HepG2 (cell line): ENCODE measurements at regions not wholly inside any gene's neighbourhood (a gene's known extent, or its start where the extent isn't known, plus 50 kb on each side); places are given as distances from the start of the nearest gene placed in this dataset.

Source experiments
- CEBPB ChIP-seq: IDR thresholded peaks from 2 replicates; pipeline ENCODE4 v1.6.1; 2011; ENCODE audit warnings: low read depth, low read length, improper control_type of control experiment, borderline replicate concordance
- EP300 ChIP-seq, 3 experiments: sonication (generic) in 1 of 3; formaldehyde crosslinking in 1 of 3; IDR thresholded peaks; 2 replicates each; pipeline versions ENCODE4 v1.5.1 to v1.6.1; 2011 to 2020; ENCODE audit warnings: low read depth in 2 of 3, low read length in 2 of 3, borderline replicate concordance in 1 of 3, improper control_type of control experiment in 1 of 3, mild to moderate bottlenecking in 1 of 3, missing genetic modification reagents in 1 of 3, moderate library complexity in 1 of 3
- HBP1 ChIP-seq: IDR thresholded peaks from 2 replicates; pipeline ENCODE4 v1.6.1; 2016; ENCODE audit warnings: low read depth, control low read depth
- KLF6 ChIP-seq: IDR thresholded peaks from 2 replicates; pipeline ENCODE4 v1.8.0; 2016; ENCODE audit warnings: missing biosample characterization, missing genetic modification reagents
- MXI1 ChIP-seq: IDR thresholded peaks from 3 replicates; pipeline ENCODE4 v1.6.1; 2012; ENCODE audit warnings: low read depth, low read length, inconsistent platforms, borderline replicate concordance
- NR0B2 ChIP-seq: sonication (generic); formaldehyde crosslinking; IDR thresholded peaks from 2 replicates; pipeline ENCODE4 v1.4.0; 2020; ENCODE audit warnings: mild to moderate bottlenecking, missing genetic modification reagents
- NR2C2 ChIP-seq: sonication (generic); formaldehyde crosslinking; IDR thresholded peaks from 2 replicates; pipeline ENCODE4 v1.4.0; 2020; ENCODE audit warnings: missing genetic modification reagents, mild to moderate bottlenecking, moderate library complexity, borderline replicate concordance
- SNAI1 ChIP-seq: sonication (generic); formaldehyde crosslinking; IDR thresholded peaks from 2 replicates; pipeline ENCODE4 v1.5.0; 2020; ENCODE audit warnings: mild to moderate bottlenecking, missing genetic modification reagents, borderline replicate concordance
- ZNF138 ChIP-seq: sonication (generic); formaldehyde crosslinking; IDR thresholded peaks from 2 replicates; pipeline ENCODE4 v1.5.0; 2020; ENCODE audit warnings: mild to moderate bottlenecking, low read depth, missing genetic modification reagents
- ZNF484 ChIP-seq: sonication (generic); formaldehyde crosslinking; IDR thresholded peaks from 2 replicates; pipeline ENCODE4 v1.5.1; 2020; ENCODE audit warnings: mild to moderate bottlenecking, low read depth, missing genetic modification reagents, borderline replicate concordance
- ZNF687 ChIP-seq: sonication (generic); formaldehyde crosslinking; IDR thresholded peaks from 2 replicates; pipeline ENCODE4 v1.5.1; 2020; ENCODE audit warnings: mild to moderate bottlenecking, missing genetic modification reagents, moderate library complexity
- ZNF766 ChIP-seq: sonication (generic); formaldehyde crosslinking; IDR thresholded peaks from 2 replicates; pipeline ENCODE4 v1.5.0; 2020; ENCODE audit warnings: missing genetic modification reagents, borderline replicate concordance

- TF ChIP-seq CEBPB, result no peak
- TF ChIP-seq ZNF687 (CRISPR knock-in tag), result no peak
- TF ChIP-seq HBP1 (CRISPR knock-in tag), result no peak
- TF ChIP-seq NR2C2 (CRISPR knock-in tag), result no peak
- no peak for TF ChIP-seq EP300 (IDR thresholded peaks at IDR 0.05; ENCODE audit: low read depth in 2 of 2, low read length in 2 of 2)
- no peak for TF ChIP-seq EP300 (CRISPR knock-in tag; IDR thresholded peaks at IDR 0.05; ENCODE audit: borderline replicate concordance)
- TF ChIP-seq ZNF138 (CRISPR knock-in tag), result no peak
- TF ChIP-seq ZNF484, result no peak
- TF ChIP-seq KLF6 (CRISPR knock-in tag), result no peak
- no peak for TF ChIP-seq SNAI1 (CRISPR knock-in tag)
- no peak for TF ChIP-seq NR0B2 (CRISPR knock-in tag)
- TF ChIP-seq ZNF766 (CRISPR knock-in tag), result no peak
- TF ChIP-seq MXI1, result no peak
Observed at GRCh38 chr16:72388007-72388406, 216.1 kb upstream of the PMFBP1 start.
